NCI-H2196 (cell line): ENCODE measurements at regions not wholly inside any gene's neighbourhood (a gene's known extent, or its start where the extent isn't known, plus 50 kb on each side); places are given as distances from the start of the nearest gene placed in this dataset.

ENCODE experiments used
- DNase-seq: peaks from one replicate; lab custom pipeline; 2025; ENCODE audit not compliant: unreplicated experiment; lab: John Stamatoyannopoulos, UW

GRCh38 chr11:10387206-10388083 lies 67.6 kb upstream of the AMPD3 start:
- DNase-seq = peak; percentile 14

- DNase-seq = no peak
These were observed 67.0 kb upstream of the AMPD3 start for GRCh38 chr11:10388101-10388500.

GRCh38 chr11:10388574-10388973 lies 66.5 kb upstream of the AMPD3 start:
- DNase-seq = no peak

GRCh38 chr11:10390375-10390774 lies 64.7 kb upstream of the AMPD3 start:
- no peak for DNase-seq

- DNase-seq = no peak
These were observed 62.7 kb upstream of the AMPD3 start for GRCh38 chr11:10392095-10393079.

- no peak for DNase-seq
These were observed 60.6 kb upstream of the AMPD3 start for GRCh38 chr11:10394229-10395101.

- no peak for DNase-seq
These were observed 59.7 kb upstream of the AMPD3 start for GRCh38 chr11:10395166-10395897.

GRCh38 chr11:10396771-10397170 lies 58.3 kb upstream of the AMPD3 start:
- no peak for DNase-seq

GRCh38 chr11:10397226-10397987 lies 57.7 kb upstream of the AMPD3 start:
- no peak for DNase-seq

- DNase-seq = no peak
These were observed 56.5 kb upstream of the AMPD3 start for GRCh38 chr11:10398525-10398924.

GRCh38 chr11:10400856-10401255 lies 54.2 kb upstream of the AMPD3 start:
- no peak for DNase-seq

GRCh38 chr11:10401256-10401655 lies 53.8 kb upstream of the AMPD3 start:
- no peak for DNase-seq

GRCh38 chr11:10401696-10402392 lies 53.2 kb upstream of the AMPD3 start:
- no peak for DNase-seq
